GM10248 (cell line): ENCODE measurements at regions not wholly inside any gene's neighbourhood (a gene's known extent, or its start where the extent isn't known, plus 50 kb on each side); places are given as distances from the start of the nearest gene placed in this dataset.

Experiments
- CTCF ChIA-PET: fragments of 300-600 bp; sonication (Branson Sonifier 250); formaldehyde crosslinking; extraction: SDS; loops from one replicate; lab custom pipeline; 2021; ENCODE audit warnings: antibody characterized with exemption; lab: Yijun Ruan, JAX
- POLR2A ChIA-PET: fragments of 350-650 bp; sonication (Branson Sonifier 250); formaldehyde crosslinking; extraction: SDS; loops from one replicate; lab custom pipeline; 2020; ENCODE audit warnings: antibody characterized with exemption; lab: Yijun Ruan, JAX
- DNase-seq: peaks from one replicate; pipeline ENCODE4 v3.0.0; 2012; ENCODE audit errors: extremely low spot score
- CTCF ChIP-seq: IDR thresholded peaks from 2 replicates; pipeline ENCODE4 v1.5.1; 2012; ENCODE audit warnings: mild to moderate bottlenecking, low read depth; ENCODE audit errors: extremely low read depth, missing control alignments, control extremely low read depth

- ChIA-PET POLR2A (no interaction called here), CTCF (no interaction called here)
- DNase-seq = no peak
- TF ChIP-seq CTCF = no peak
Measured at GRCh38 chr20:47867831-47868230, 82.5 kb upstream of the SULF2 start.

- POLR2A ChIA-PET = no interaction called here
- DNase-seq = no peak
- no peak for TF ChIP-seq CTCF
- CTCF ChIA-PET = no interaction called here
Measured at GRCh38 chr20:47866480-47866879, 81.2 kb upstream of the SULF2 start.

GRCh38 chr20:47865912-47866311, 80.6 kb upstream of the SULF2 start:
- no peak for DNase-seq
- ChIA-PET CTCF (no interaction called here), POLR2A (no interaction called here)
- TF ChIP-seq CTCF = no peak

- CTCF ChIA-PET = no interaction called here
- no peak for TF ChIP-seq CTCF
- no peak for DNase-seq
- POLR2A ChIA-PET = no interaction called here
Measured at GRCh38 chr20:47865451-47865850, 80.2 kb upstream of the SULF2 start.

- TF ChIP-seq CTCF = no peak
- ChIA-PET POLR2A (no interaction called here), CTCF (interaction anchor here (1.1 kb wide), 1 partner anchor 9 kb away, joined by 3 read pairs; no protein-coding TSS in a partner anchor)
- no peak for DNase-seq
Measured at GRCh38 chr20:47863981-47864380, 78.7 kb upstream of the SULF2 start.

GRCh38 chr20:47863315-47863965, 78.2 kb upstream of the SULF2 start:
- CTCF ChIA-PET = interaction anchor here (1.1 kb wide), 1 partner anchor 8 kb away, joined by 3 read pairs; no protein-coding TSS in a partner anchor
- TF ChIP-seq CTCF = no peak
- POLR2A ChIA-PET = no interaction called here
- no peak for DNase-seq
